Keratinocyte (primary cell): ENCODE measurements at regions not wholly inside any gene's neighbourhood (a gene's known extent, or its start where the extent isn't known, plus 50 kb on each side); places are given as distances from the start of the nearest gene placed in this dataset.

ENCODE experiments used
- DNase-seq: peaks from one replicate; pipeline ENCODE4 v3.0.0-alpha.2; 2011; ENCODE audit warnings: low read depth, missing footprints, low spot score
- FAIRE-seq: peaks from 2 replicates; lab custom pipeline; 2011; peaks lifted over from hg19 to GRCh38; lab: Jason Lieb, UNC
- H2AFZ ChIP-seq: 2 replicates; pipeline ENCODE4 v1.6.0; 2012; ENCODE audit warnings: low read length, control low read depth, inconsistent platforms; ENCODE audit not compliant: control insufficient read depth
- H3K27ac ChIP-seq: 2 replicates; pipeline ENCODE4 v1.5.1; 2011; ENCODE audit warnings: low read length; ENCODE audit not compliant: control insufficient read depth, insufficient read depth
- H3K27me3 ChIP-seq: 3 replicates; pipeline ENCODE4 v1.6.0; 2011; ENCODE audit warnings: low read length; ENCODE audit not compliant: control insufficient read depth, insufficient read depth; ENCODE audit errors: extremely low read depth
- H3K36me3 ChIP-seq, 2 experiments: 2 replicates in 1 of 2; 3 replicates in 1 of 2; pipeline ENCODE4 v1.5.1; 2011; ENCODE audit warnings: low read length in 2 of 2, mild to moderate bottlenecking in 1 of 2; ENCODE audit not compliant: control insufficient read depth in 2 of 2, insufficient read depth in 2 of 2; ENCODE audit errors: extremely low read depth in 1 of 2
- H3K4me1 ChIP-seq: 3 replicates; pipeline ENCODE4 v1.5.1; 2011; ENCODE audit warnings: low read length; ENCODE audit not compliant: control insufficient read depth, insufficient read depth; ENCODE audit errors: extremely low read depth
- H3K4me2 ChIP-seq: 3 replicates; pipeline ENCODE4 v1.6.0; 2011; ENCODE audit warnings: low read depth, low read length; ENCODE audit not compliant: control insufficient read depth, insufficient read depth; ENCODE audit errors: extremely low read depth
- H3K4me3 ChIP-seq, 3 experiments: fragments of 200-600 bp in 1 of 3; sonication (generic) in 1 of 3; 2 replicates in 2 of 3; 3 replicates in 1 of 3; pipeline ENCODE4 v1.5.1; 2011 to 2016; ENCODE audit warnings: low read length in 3 of 3, mild to moderate bottlenecking in 3 of 3, control low read depth in 2 of 3, inconsistent platforms in 1 of 3, low read depth in 1 of 3, mixed read lengths in 1 of 3, mixed run types in 1 of 3, moderate library complexity in 1 of 3; ENCODE audit not compliant: control insufficient read depth in 2 of 3, insufficient read depth in 2 of 3; ENCODE audit errors: extremely low read depth in 1 of 3
- H3K79me2 ChIP-seq: 2 replicates; pipeline ENCODE4 v1.6.0; 2012; ENCODE audit warnings: low read length; ENCODE audit not compliant: control insufficient read depth, insufficient read depth
- H3K9ac ChIP-seq: 3 replicates; pipeline ENCODE4 v1.6.0; 2011; ENCODE audit warnings: low read length; ENCODE audit not compliant: control insufficient read depth, insufficient read depth; ENCODE audit errors: extremely low read depth
- H3K9me1 ChIP-seq: 3 replicates; pipeline ENCODE4 v1.6.0; 2011; ENCODE audit warnings: low read length; ENCODE audit not compliant: control insufficient read depth, insufficient read depth; ENCODE audit errors: extremely low read depth
- H3K9me3 ChIP-seq: 2 replicates; pipeline ENCODE4 v1.5.1; 2012; ENCODE audit warnings: low read depth, low read length; ENCODE audit not compliant: control insufficient read depth
- H4K20me1 ChIP-seq: 3 replicates; pipeline ENCODE4 v1.6.0; 2011; ENCODE audit warnings: low read length; ENCODE audit not compliant: control insufficient read depth, insufficient read depth; ENCODE audit errors: extremely low read depth
- EZH2 ChIP-seq: IDR thresholded peaks from one replicate; pipeline ENCODE4 v1.6.1; 2012; ENCODE audit warnings: inconsistent platforms, mild to moderate bottlenecking, low read length, moderate library complexity
- dilution Hi-C: fragments of 300-500 bp; cut with MboI; formaldehyde crosslinking; loops from one replicate; pipeline ENCODE4 v1.7.0; 2020; ENCODE audit warnings: low sequenced_read_pairs; ENCODE audit not compliant: extremely low pct_ligation_motif_present
- TF ChIP-seq, protein P1 (sequence below), 3 experiments: IDR thresholded peaks in 1 of 3; conservative IDR thresholded peaks in 1 of 3; optimal IDR thresholded peaks in 1 of 3; 2 replicates in 2 of 3; 3 replicates in 1 of 3; pipeline versions ENCODE3 to v1.5.1; 2011; ENCODE audit warnings: low read length in 3 of 3, mild to moderate bottlenecking in 3 of 3, moderate library complexity in 2 of 3, control low read depth in 1 of 3, inconsistent platforms in 1 of 3; ENCODE audit not compliant: insufficient read depth in 2 of 3; ENCODE audit errors: extremely low read depth in 1 of 3

DNA sequence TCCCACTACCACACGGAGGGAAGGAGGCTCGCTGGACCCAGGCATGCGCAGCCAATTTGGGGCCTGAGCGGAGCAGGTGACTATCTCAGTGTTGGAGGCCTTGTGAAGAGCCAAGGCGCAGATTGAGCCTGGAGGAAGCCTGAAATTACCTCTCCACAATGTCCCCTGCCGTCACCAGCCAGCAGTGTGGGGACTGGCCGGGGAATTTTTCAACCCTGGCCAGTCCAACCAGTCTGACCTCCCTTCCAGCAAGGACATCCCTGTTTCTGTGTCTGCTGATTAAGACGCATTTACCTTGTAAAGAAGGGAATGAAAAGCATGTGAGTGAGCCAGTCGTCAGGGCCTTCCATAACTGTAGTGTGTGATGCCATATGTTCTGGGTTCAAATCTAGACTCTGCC, 198.1 kb upstream of the IRX3 start:
- Histone ChIP-seq H3K4me2 (no peak overlapping the region), H3K4me1 (no peaks in the 10 kb centered on the region), H3K27me3 (no peaks in the 10 kb centered on the region), H3K4me3 (no peak overlapping the region), H2AFZ (no peak overlapping the region), H3K9ac (no peak overlapping the region), H3K36me3 (no peaks in the 10 kb centered on the region), H3K27ac (no peak overlapping the region), H3K9me1 (no peaks in the 10 kb centered on the region), H3K79me2 (no peaks in the 10 kb centered on the region), H3K9me3 (no peaks in the 10 kb centered on the region), H4K20me1 (no peaks in the 10 kb centered on the region)
- TF ChIP-seq, protein P1, sequence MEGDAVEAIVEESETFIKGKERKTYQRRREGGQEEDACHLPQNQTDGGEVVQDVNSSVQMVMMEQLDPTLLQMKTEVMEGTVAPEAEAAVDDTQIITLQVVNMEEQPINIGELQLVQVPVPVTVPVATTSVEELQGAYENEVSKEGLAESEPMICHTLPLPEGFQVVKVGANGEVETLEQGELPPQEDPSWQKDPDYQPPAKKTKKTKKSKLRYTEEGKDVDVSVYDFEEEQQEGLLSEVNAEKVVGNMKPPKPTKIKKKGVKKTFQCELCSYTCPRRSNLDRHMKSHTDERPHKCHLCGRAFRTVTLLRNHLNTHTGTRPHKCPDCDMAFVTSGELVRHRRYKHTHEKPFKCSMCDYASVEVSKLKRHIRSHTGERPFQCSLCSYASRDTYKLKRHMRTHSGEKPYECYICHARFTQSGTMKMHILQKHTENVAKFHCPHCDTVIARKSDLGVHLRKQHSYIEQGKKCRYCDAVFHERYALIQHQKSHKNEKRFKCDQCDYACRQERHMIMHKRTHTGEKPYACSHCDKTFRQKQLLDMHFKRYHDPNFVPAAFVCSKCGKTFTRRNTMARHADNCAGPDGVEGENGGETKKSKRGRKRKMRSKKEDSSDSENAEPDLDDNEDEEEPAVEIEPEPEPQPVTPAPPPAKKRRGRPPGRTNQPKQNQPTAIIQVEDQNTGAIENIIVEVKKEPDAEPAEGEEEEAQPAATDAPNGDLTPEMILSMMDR (optimal IDR thresholded peaks at IDR 0.05 in 1 of 3, IDR thresholded peaks at IDR 0.05 in 1 of 3, conservative IDR thresholded peaks at IDR 0.05 in 1 of 3; ENCODE audit: extremely low read depth in 1 of 3, insufficient read depth in 2 of 3, low read length in 3 of 3): no peak
- TF ChIP-seq EZH2: no peak
- DNase-seq: no peak
- no peak for FAIRE-seq
- dilution Hi-C loops: no loop called here

DNA sequence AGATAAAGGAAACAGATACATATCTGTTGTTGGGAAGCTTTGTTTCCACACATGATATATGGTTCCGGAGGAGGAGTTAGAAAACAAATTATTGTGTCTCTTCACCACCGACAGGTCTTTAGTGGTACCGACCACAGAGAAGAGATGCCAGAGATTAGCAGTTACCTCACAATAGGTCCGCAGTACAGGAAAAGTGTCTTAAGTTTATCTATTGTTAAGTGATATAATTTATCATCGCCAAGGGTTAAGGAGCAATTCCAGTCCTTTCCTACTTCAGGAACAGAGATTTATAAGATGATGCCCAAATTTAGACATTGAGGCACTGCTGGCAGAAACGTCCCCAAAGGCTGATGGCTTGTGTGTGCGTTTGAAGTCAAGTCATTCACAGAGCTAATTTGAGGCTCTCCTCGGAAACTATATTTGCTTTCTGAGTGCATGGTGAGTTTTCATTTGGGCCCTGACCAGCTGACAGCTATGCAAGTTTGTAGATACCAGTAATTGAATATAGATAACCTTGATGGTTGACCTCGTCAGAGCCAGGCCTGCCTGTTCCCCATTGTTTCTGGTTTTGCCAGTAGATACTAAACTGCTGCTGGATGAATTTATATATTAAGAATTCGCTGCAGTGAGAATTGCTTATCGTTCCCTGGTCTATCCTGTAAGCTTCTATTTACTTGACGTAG, 196.4 kb upstream of the IRX3 start:
- no peaks in the 10 kb centered on the region for H3K9me3 ChIP-seq
- H3K36me3 ChIP-seq: no peaks in the 10 kb centered on the region
- no peaks in the 10 kb centered on the region for H3K27me3 ChIP-seq
- DNase-seq (no peak), FAIRE-seq (no peak)
- no peaks in the 10 kb centered on the region for H4K20me1 ChIP-seq
- H3K9me1 ChIP-seq: no peaks in the 10 kb centered on the region
- TF ChIP-seq, protein P1 (optimal IDR thresholded peaks at IDR 0.05 in 1 of 3, IDR thresholded peaks at IDR 0.05 in 1 of 3, conservative IDR thresholded peaks at IDR 0.05 in 1 of 3; ENCODE audit: extremely low read depth in 1 of 3, insufficient read depth in 2 of 3, low read length in 3 of 3): no peak
- no peak for TF ChIP-seq EZH2
- H3K4me3 ChIP-seq: no peak overlapping the region
- dilution Hi-C loops: no loop called here
- no peak overlapping the region for H3K27ac ChIP-seq
- no peaks in the 10 kb centered on the region for H3K79me2 ChIP-seq
- no peaks in the 10 kb centered on the region for H3K4me1 ChIP-seq
- no peak overlapping the region for H2AFZ ChIP-seq
- H3K4me2 ChIP-seq: no peak overlapping the region
- no peak overlapping the region for H3K9ac ChIP-seq
